ENCODE measurements at regions not wholly inside any gene's neighbourhood (a gene's known extent, or its start where the extent isn't known, plus 50 kb on each side); places are given as distances from the start of the nearest gene placed in this dataset.
"Not testable (repeated sequence)": the region's sequence is repeated elsewhere in the genome, so short reads cannot be mapped to it uniquely, and the experiment has no call there.

- not testable (repeated sequence) for DNase-seq (ENCODE audit: low read depth, low spot score)
These were observed 74.7 kb downstream of the LAT start for GRCh38 chr16:29059575-29059974.

Measured in astrocyte of the hippocampus (primary cell).